HCT116 (cell line): ENCODE measurements at regions not wholly inside any gene's neighbourhood (a gene's known extent, or its start where the extent isn't known, plus 50 kb on each side); places are given as distances from the start of the nearest gene placed in this dataset.

Source experiments
- ATF3 ChIP-seq: IDR thresholded peaks from 2 replicates; pipeline ENCODE4 v1.6.1; 2012
- CTCF ChIP-seq, 3 experiments: fragments of 200-600 bp in 1 of 3; sonication (generic) in 1 of 3; IDR thresholded peaks in 2 of 3; conservative IDR thresholded peaks in 1 of 3; 2 replicates each; pipeline ENCODE4 v1.5.1; 2012 to 2017; ENCODE audit warnings: low read depth in 2 of 3, low read length in 2 of 3, antibody characterized with exemption in 1 of 3, borderline replicate concordance in 1 of 3, control low read depth in 1 of 3, mild to moderate bottlenecking in 1 of 3, mixed read lengths in 1 of 3, mixed run types in 1 of 3, moderate library complexity in 1 of 3; ENCODE audit not compliant: insufficient read depth in 1 of 3
- EZH2 ChIP-seq: fragments of 200-600 bp; sonication (generic); IDR thresholded peaks from 2 replicates; pipeline ENCODE4 v1.6.1; 2017; ENCODE audit warnings: antibody characterized with exemption, mixed run types
- FOSL1 ChIP-seq: IDR thresholded peaks from 2 replicates; pipeline ENCODE4 v1.6.1; 2012; ENCODE audit warnings: low read depth
- JUND ChIP-seq: IDR thresholded peaks from 2 replicates; pipeline ENCODE4 v1.6.1; 2012
- MAX ChIP-seq: IDR thresholded peaks from 2 replicates; pipeline ENCODE4 v1.6.1; 2012
- POLR2A ChIP-seq: IDR thresholded peaks from 2 replicates; pipeline ENCODE4 v1.7.0; 2011; ENCODE audit warnings: borderline replicate concordance; ENCODE audit not compliant: insufficient read depth, insufficient read length; ENCODE audit errors: extremely low read depth
- POLR2AphosphoS5 ChIP-seq: IDR thresholded peaks from 2 replicates; pipeline ENCODE4 v1.6.1; 2011; ENCODE audit warnings: mild to moderate bottlenecking, low read depth, low read length, moderate library complexity
- REST ChIP-seq: IDR thresholded peaks from 2 replicates; pipeline ENCODE4 v1.6.1; 2012; ENCODE audit warnings: low read depth
- YY1 ChIP-seq: IDR thresholded peaks from 2 replicates; pipeline ENCODE4 v1.6.1; 2011; ENCODE audit warnings: low read length, low read depth, moderate library complexity, mild to moderate bottlenecking; ENCODE audit not compliant: insufficient replicate concordance; ENCODE audit errors: extremely low read depth
- ZNF274 ChIP-seq: fragments of 200-500 bp; sonication (Bioruptor generic); IDR thresholded peaks from 2 replicates; pipeline ENCODE4 v1.6.1; 2014; ENCODE audit warnings: mild to moderate bottlenecking, low read depth, low read length, inconsistent platforms

- TF ChIP-seq REST (no peak), YY1 (no peak), POLR2A (no peak), JUND (no peak), CTCF (IDR thresholded peaks at IDR 0.05 in 2 of 3, conservative IDR thresholded peaks at IDR 0.05 in 1 of 3; ENCODE audit: borderline replicate concordance in 1 of 3, insufficient read depth in 1 of 3, low read depth in 2 of 3, low read length in 2 of 3) (no peak), POLR2AphosphoS5 (no peak), ZNF274 (no peak), FOSL1 (no peak), EZH2 (no peak), ATF3 (no peak), MAX (no peak)
Observed at GRCh38 chr4:125650557-125650956, 335.8 kb downstream of the FAT4 start.
